ENCODE measurements at regions not wholly inside any gene's neighbourhood (a gene's known extent, or its start where the extent isn't known, plus 50 kb on each side); places are given as distances from the start of the nearest gene placed in this dataset.

DNA sequence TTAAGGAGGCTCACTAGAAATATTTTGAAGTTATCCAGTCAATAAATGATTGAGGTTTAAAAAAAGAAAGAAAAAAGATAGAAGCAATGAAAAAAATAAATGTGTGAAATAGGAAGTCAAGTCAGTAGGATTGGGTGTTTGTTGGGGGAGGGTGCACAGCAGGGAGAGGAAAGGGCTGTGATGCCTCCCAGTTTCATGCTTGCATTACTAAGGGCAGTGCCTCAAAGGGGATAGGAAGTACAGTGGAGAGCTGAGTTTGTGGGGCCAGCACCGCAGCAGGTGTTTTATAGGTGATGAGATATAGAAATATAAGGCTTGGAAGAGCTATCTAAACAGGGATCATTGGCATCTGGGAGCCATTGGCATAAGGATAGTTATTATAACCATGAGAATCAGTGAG lies 919.2 kb downstream of the STIM2 start:
- TF ChIP-seq, protein P1, sequence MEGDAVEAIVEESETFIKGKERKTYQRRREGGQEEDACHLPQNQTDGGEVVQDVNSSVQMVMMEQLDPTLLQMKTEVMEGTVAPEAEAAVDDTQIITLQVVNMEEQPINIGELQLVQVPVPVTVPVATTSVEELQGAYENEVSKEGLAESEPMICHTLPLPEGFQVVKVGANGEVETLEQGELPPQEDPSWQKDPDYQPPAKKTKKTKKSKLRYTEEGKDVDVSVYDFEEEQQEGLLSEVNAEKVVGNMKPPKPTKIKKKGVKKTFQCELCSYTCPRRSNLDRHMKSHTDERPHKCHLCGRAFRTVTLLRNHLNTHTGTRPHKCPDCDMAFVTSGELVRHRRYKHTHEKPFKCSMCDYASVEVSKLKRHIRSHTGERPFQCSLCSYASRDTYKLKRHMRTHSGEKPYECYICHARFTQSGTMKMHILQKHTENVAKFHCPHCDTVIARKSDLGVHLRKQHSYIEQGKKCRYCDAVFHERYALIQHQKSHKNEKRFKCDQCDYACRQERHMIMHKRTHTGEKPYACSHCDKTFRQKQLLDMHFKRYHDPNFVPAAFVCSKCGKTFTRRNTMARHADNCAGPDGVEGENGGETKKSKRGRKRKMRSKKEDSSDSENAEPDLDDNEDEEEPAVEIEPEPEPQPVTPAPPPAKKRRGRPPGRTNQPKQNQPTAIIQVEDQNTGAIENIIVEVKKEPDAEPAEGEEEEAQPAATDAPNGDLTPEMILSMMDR (IDR thresholded peaks at IDR 0.05), result no peak
- TF ChIP-seq SIN3A (IDR thresholded peaks at IDR 0.05; ENCODE audit: borderline replicate concordance, insufficient read depth, low read depth, low read length) (no peak), POLR2AphosphoS5 (IDR thresholded peaks at IDR 0.05; ENCODE audit: low read depth, low read length) (no peak)

Measured in Panc1 (cell line).